ENCODE measurements at regions not wholly inside any gene's neighbourhood (a gene's known extent, or its start where the extent isn't known, plus 50 kb on each side); places are given as distances from the start of the nearest gene placed in this dataset.
A peak's percentile ranks its signal among the peaks of the same experiment; 100 is the strongest.

- POLR2A ChIA-PET = interaction anchor here (0.6 to 1.3 kb wide), 3 partner anchors 11 to 68 kb away, joined by 3 read pairs; no protein-coding TSS in a partner anchor
- no peaks in the 10 kb centered on the region for H3K4me1 Mint-ChIP-seq (ENCODE audit: insufficient read depth, unreplicated experiment)
- no peak for DNase-seq (ENCODE audit: unreplicated experiment)
- H3K4me3 Mint-ChIP-seq (ENCODE audit: unreplicated experiment) = no peak overlapping the region
- H3K36me3 Mint-ChIP-seq (ENCODE audit: insufficient read depth, unreplicated experiment) = no peaks in the 10 kb centered on the region
- no peak overlapping the region for H3K27ac Mint-ChIP-seq (ENCODE audit: low read depth, unreplicated experiment)
- no peaks in the 10 kb centered on the region for H3K9me3 Mint-ChIP-seq (ENCODE audit: unreplicated experiment)
- TF ChIP-seq CTCF (IDR thresholded peaks at IDR 0.05; ENCODE audit: unreplicated experiment) = no peak
- CTCF ChIA-PET = interaction anchor here (0.6 to 1.1 kb wide), 3 partner anchors 43 to 65 kb away, joined by 3 to 5 read pairs (median 3); no protein-coding TSS in a partner anchor
- BruUV-seq (replicated peaks) = no TSS peak
- intact Hi-C loops (cut with micrococcal nuclease) = no loop called here
- H3K27me3 Mint-ChIP-seq (ENCODE audit: insufficient read depth, unreplicated experiment) = no peaks in the 10 kb centered on the region
Observed at GRCh38 chr6:134758621-134759020, 191.3 kb downstream of the ALDH8A1 start.

- BruUV-seq (replicated peaks) = no TSS peak
- no peak for TF ChIP-seq CTCF (IDR thresholded peaks at IDR 0.05; ENCODE audit: unreplicated experiment)
- Mint-ChIP-seq H3K4me1 (ENCODE audit: insufficient read depth, unreplicated experiment) (no peaks in the 10 kb centered on the region), H3K27me3 (ENCODE audit: insufficient read depth, unreplicated experiment) (no peaks in the 10 kb centered on the region), H3K4me3 (ENCODE audit: unreplicated experiment) (no peak overlapping the region), H3K36me3 (ENCODE audit: insufficient read depth, unreplicated experiment) (no peaks in the 10 kb centered on the region), H3K27ac (ENCODE audit: low read depth, unreplicated experiment) (no peak overlapping the region), H3K9me3 (ENCODE audit: unreplicated experiment) (no peaks in the 10 kb centered on the region)
- ChIA-PET POLR2A (interaction anchor here (1.3 kb wide), 1 partner anchor 69 kb away, joined by 3 read pairs; no protein-coding TSS in a partner anchor), CTCF (interaction anchor here (0.6 to 1.1 kb wide), 2 partner anchors 43 to 65 kb away, joined by 3 to 5 read pairs; no protein-coding TSS in a partner anchor)
- intact Hi-C loops (cut with micrococcal nuclease) = no loop called here
- DNase-seq (ENCODE audit: unreplicated experiment) = peak; percentile 56
Observed at GRCh38 chr6:134757911-134758361, 192.0 kb downstream of the ALDH8A1 start.

- Mint-ChIP-seq H3K27ac (ENCODE audit: low read depth, unreplicated experiment) (no peak overlapping the region), H3K27me3 (ENCODE audit: insufficient read depth, unreplicated experiment) (no peaks in the 10 kb centered on the region), H3K4me3 (ENCODE audit: unreplicated experiment) (no peak overlapping the region), H3K36me3 (ENCODE audit: insufficient read depth, unreplicated experiment) (no peaks in the 10 kb centered on the region), H3K9me3 (ENCODE audit: unreplicated experiment) (no peaks in the 10 kb centered on the region), H3K4me1 (ENCODE audit: insufficient read depth, unreplicated experiment) (no peaks in the 10 kb centered on the region)
- CTCF ChIA-PET = interaction anchor here (0.8 kb wide), 1 partner anchor 66 kb away, joined by 3 read pairs; no protein-coding TSS in a partner anchor
- no peak for TF ChIP-seq CTCF (IDR thresholded peaks at IDR 0.05; ENCODE audit: unreplicated experiment)
- POLR2A ChIA-PET = interaction anchor here (0.8 kb wide), 1 partner anchor 126 kb away, joined by 4 read pairs; no protein-coding TSS in a partner anchor
- no peak for DNase-seq (ENCODE audit: unreplicated experiment)
- intact Hi-C loops (cut with micrococcal nuclease) = no loop called here
- no TSS peak for BruUV-seq (replicated peaks)
Observed at GRCh38 chr6:134756374-134757025, 193.4 kb downstream of the ALDH8A1 start.

- POLR2A ChIA-PET = interaction anchor here (1.6 kb wide), 1 partner anchor 15 kb away, joined by 3 read pairs; no protein-coding TSS in a partner anchor
- H3K27ac Mint-ChIP-seq (ENCODE audit: low read depth, unreplicated experiment) = no peak overlapping the region
- intact Hi-C loops (cut with micrococcal nuclease) = no loop called here
- H3K4me1 Mint-ChIP-seq (ENCODE audit: insufficient read depth, unreplicated experiment) = no peaks in the 10 kb centered on the region
- no peak for DNase-seq (ENCODE audit: unreplicated experiment)
- H3K36me3 Mint-ChIP-seq (ENCODE audit: insufficient read depth, unreplicated experiment) = no peaks in the 10 kb centered on the region
- BruUV-seq (replicated peaks) = no TSS peak
- no peaks in the 10 kb centered on the region for H3K27me3 Mint-ChIP-seq (ENCODE audit: insufficient read depth, unreplicated experiment)
- no peaks in the 10 kb centered on the region for H3K9me3 Mint-ChIP-seq (ENCODE audit: unreplicated experiment)
- H3K4me3 Mint-ChIP-seq (ENCODE audit: unreplicated experiment) = no peak overlapping the region
- CTCF ChIA-PET = no interaction called here
- TF ChIP-seq CTCF (IDR thresholded peaks at IDR 0.05; ENCODE audit: unreplicated experiment) = no peak
Observed at GRCh38 chr6:134754013-134754690, 195.7 kb downstream of the ALDH8A1 start.

Measured in MCF 10A (cell line).